Parathyroid adenoma (tissue), 2 donors: ENCODE measurements at regions not wholly inside any gene's neighbourhood (a gene's known extent, or its start where the extent isn't known, plus 50 kb on each side); places are given as distances from the start of the nearest gene placed in this dataset.

Source experiments
- H2AFZ ChIP-seq: fragments of 300-600 bp; sonication (generic); one replicate; pipeline ENCODE4 v1.7.0; 2017; ENCODE audit warnings: antibody characterized with exemption, mild to moderate bottlenecking
- H3K27ac ChIP-seq: fragments of 300-600 bp; sonication (generic); one replicate; pipeline ENCODE4 v1.7.0; 2017
- H3K27me3 ChIP-seq: fragments of 300-600 bp; sonication (generic); one replicate; pipeline ENCODE4 v1.7.0; 2017; ENCODE audit warnings: low read length; ENCODE audit not compliant: control insufficient read depth, insufficient read depth
- H3K36me3 ChIP-seq: fragments of 300-600 bp; sonication (generic); one replicate; pipeline ENCODE4 v1.7.0; 2017; ENCODE audit warnings: low read length; ENCODE audit not compliant: control insufficient read depth, insufficient read depth
- H3K4me1 ChIP-seq: fragments of 300-600 bp; sonication (generic); one replicate; pipeline ENCODE4 v1.7.0; 2017; ENCODE audit warnings: control low read depth
- H3K4me2 ChIP-seq: fragments of 300-600 bp; sonication (generic); one replicate; pipeline ENCODE4 v1.7.0; 2017; ENCODE audit warnings: low read length
- H3K4me3 ChIP-seq: fragments of 300-600 bp; sonication (generic); one replicate; pipeline ENCODE4 v1.7.0; 2017; ENCODE audit warnings: low read depth, low read length
- H3K79me2 ChIP-seq: fragments of 300-600 bp; sonication (generic); one replicate; pipeline ENCODE4 v1.7.0; 2017; ENCODE audit warnings: control low read depth
- H3K9ac ChIP-seq: fragments of 300-600 bp; sonication (generic); one replicate; pipeline ENCODE4 v1.7.0; 2017; ENCODE audit warnings: mild to moderate bottlenecking
- H3K9me3 ChIP-seq: fragments of 300-600 bp; sonication (generic); one replicate; pipeline ENCODE4 v1.7.0; 2017; ENCODE audit warnings: low read length; ENCODE audit not compliant: control insufficient read depth
- CTCF ChIP-seq: fragments of 300-600 bp; sonication (generic); IDR thresholded peaks from one replicate; pipeline ENCODE4 v1.7.0; 2017; ENCODE audit warnings: antibody characterized with exemption, mild to moderate bottlenecking
- donor health status: primary hyperparathyroidism.

- Histone ChIP-seq H3K9ac (no peak overlapping the region), H3K9me3 (no peaks in the 10 kb centered on the region), H3K27me3 (no peaks in the 10 kb centered on the region), H3K4me2 (no peak overlapping the region), H3K4me3 (no peak overlapping the region), H3K79me2 (no peaks in the 10 kb centered on the region), H2AFZ (no peak overlapping the region), H3K27ac (no peak overlapping the region), H3K4me1 (no peaks in the 10 kb centered on the region), H3K36me3 (no peaks in the 10 kb centered on the region)
- no peak for TF ChIP-seq CTCF
These were observed 1466.0 kb upstream of the C9orf72 start for GRCh38 chr9:29039258-29039657.

GRCh38 chr9:29043072-29043471 is 1469.8 kb upstream of the C9orf72 start:
- Histone ChIP-seq H3K4me1 (no peaks in the 10 kb centered on the region), H3K27ac (no peak overlapping the region), H3K9ac (no peak overlapping the region), H3K79me2 (no peaks in the 10 kb centered on the region), H3K4me3 (no peak overlapping the region), H3K27me3 (no peaks in the 10 kb centered on the region), H3K4me2 (no peak overlapping the region), H2AFZ (no peak overlapping the region), H3K9me3 (no peaks in the 10 kb centered on the region), H3K36me3 (no peaks in the 10 kb centered on the region)
- no peak for TF ChIP-seq CTCF

GRCh38 chr9:29044959-29045358 is 1471.7 kb upstream of the C9orf72 start:
- H3K9me3 ChIP-seq, result no peaks in the 10 kb centered on the region
- H3K9ac ChIP-seq, result no peak overlapping the region
- H3K79me2 ChIP-seq, result no peaks in the 10 kb centered on the region
- H3K27ac ChIP-seq, result no peak overlapping the region
- no peak overlapping the region for H3K4me2 ChIP-seq
- H3K36me3 ChIP-seq, result no peaks in the 10 kb centered on the region
- no peaks in the 10 kb centered on the region for H3K27me3 ChIP-seq
- H2AFZ ChIP-seq, result no peak overlapping the region
- no peaks in the 10 kb centered on the region for H3K4me1 ChIP-seq
- no peak for TF ChIP-seq CTCF
- H3K4me3 ChIP-seq, result no peak overlapping the region

- TF ChIP-seq CTCF, result no peak
- Histone ChIP-seq H3K9ac (no peak overlapping the region), H2AFZ (no peak overlapping the region), H3K27me3 (no peaks in the 10 kb centered on the region), H3K4me2 (no peak overlapping the region), H3K4me1 (no peaks in the 10 kb centered on the region), H3K36me3 (no peaks in the 10 kb centered on the region), H3K4me3 (no peak overlapping the region), H3K27ac (no peak overlapping the region), H3K79me2 (no peaks in the 10 kb centered on the region), H3K9me3 (no peaks in the 10 kb centered on the region)
These were observed 1486.8 kb upstream of the C9orf72 start for GRCh38 chr9:29060041-29060440.

- H3K4me3 ChIP-seq, result no peak overlapping the region
- H3K4me2 ChIP-seq, result no peak overlapping the region
- TF ChIP-seq CTCF, result no peak
- no peaks in the 10 kb centered on the region for H3K79me2 ChIP-seq
- H3K4me1 ChIP-seq, result no peaks in the 10 kb centered on the region
- H3K27me3 ChIP-seq, result no peaks in the 10 kb centered on the region
- H3K36me3 ChIP-seq, result no peaks in the 10 kb centered on the region
- no peaks in the 10 kb centered on the region for H3K9me3 ChIP-seq
- H3K27ac ChIP-seq, result no peak overlapping the region
- no peak overlapping the region for H3K9ac ChIP-seq
- no peak overlapping the region for H2AFZ ChIP-seq
These were observed 1489.2 kb upstream of the C9orf72 start for GRCh38 chr9:29062446-29062845.
